IPS-18c (cell line): ENCODE measurements at regions not wholly inside any gene's neighbourhood (a gene's known extent, or its start where the extent isn't known, plus 50 kb on each side); places are given as distances from the start of the nearest gene placed in this dataset.

ENCODE experiments used
- H3K4me3 ChIP-seq: 2 replicates; pipeline ENCODE4 v1.7.0; 2013; ENCODE audit warnings: low read depth, mild to moderate bottlenecking, low read length, moderate library complexity; ENCODE audit not compliant: insufficient read depth
- H3K9me3 ChIP-seq: one replicate; pipeline ENCODE4 v1.6.1; 2013; ENCODE audit warnings: mild to moderate bottlenecking, low read length, moderate library complexity; ENCODE audit not compliant: control insufficient read depth, insufficient read depth

- Histone ChIP-seq H3K4me3 (no peak overlapping the region), H3K9me3 (no peaks in the 10 kb centered on the region)
These were observed 85.8 kb downstream of the YTHDF1 start for GRCh38 chr20:63129991-63130657.

- no peaks in the 10 kb centered on the region for H3K9me3 ChIP-seq
- H3K4me3 ChIP-seq, result no peak overlapping the region
These were observed 86.5 kb downstream of the YTHDF1 start for GRCh38 chr20:63129376-63129965.

- Histone ChIP-seq H3K4me3 (no peak overlapping the region), H3K9me3 (no peaks in the 10 kb centered on the region)
These were observed 87.0 kb downstream of the YTHDF1 start for GRCh38 chr20:63128956-63129355.

GRCh38 chr20:63128367-63128766 lies 87.6 kb downstream of the YTHDF1 start:
- Histone ChIP-seq H3K9me3 (no peaks in the 10 kb centered on the region), H3K4me3 (no peak overlapping the region)

- Histone ChIP-seq H3K4me3 (no peak overlapping the region), H3K9me3 (no peaks in the 10 kb centered on the region)
These were observed 88.1 kb downstream of the YTHDF1 start for GRCh38 chr20:63127700-63128364.

DNA sequence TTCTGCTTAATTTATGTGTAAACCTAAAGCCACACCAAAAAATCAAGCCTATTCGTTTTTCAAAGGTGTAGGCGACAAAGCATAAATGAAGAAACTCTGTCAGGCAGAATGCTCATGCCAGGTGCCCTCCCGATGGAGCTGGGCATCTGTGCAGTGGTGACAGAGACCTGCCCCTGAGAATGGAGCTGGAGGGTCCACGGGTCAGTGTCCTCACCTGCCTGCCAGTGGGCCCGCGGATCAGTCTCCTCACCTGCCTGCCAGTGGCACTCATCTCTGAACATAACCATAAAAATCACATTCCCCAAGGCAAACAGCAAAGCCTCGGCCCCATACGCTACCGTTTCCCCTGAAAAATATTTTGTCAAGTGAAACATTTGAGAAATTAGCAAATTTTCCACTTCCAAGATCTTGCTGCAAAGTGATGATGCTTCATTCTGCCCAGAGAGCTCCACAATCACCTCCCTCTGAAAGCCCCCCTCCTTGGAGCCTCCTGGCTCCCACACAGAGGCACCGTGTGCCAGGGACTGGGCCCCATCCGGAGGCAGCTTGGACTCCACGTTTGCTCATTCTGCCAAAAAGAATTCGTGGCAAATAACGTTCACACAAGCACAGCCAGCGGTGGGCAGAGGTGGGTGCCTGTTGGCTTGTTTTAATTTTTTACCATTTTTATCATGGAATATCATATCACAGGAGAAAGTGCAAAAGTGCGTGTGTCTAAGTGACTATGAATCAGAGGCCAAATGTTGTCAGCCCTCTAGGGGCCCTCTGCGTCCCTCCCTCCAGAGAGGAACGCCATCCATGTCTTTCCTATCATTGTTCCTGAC lies 88.8 kb downstream of the YTHDF1 start:
- Histone ChIP-seq H3K4me3 (no peak overlapping the region), H3K9me3 (no peaks in the 10 kb centered on the region)

- no peaks in the 10 kb centered on the region for H3K9me3 ChIP-seq
- H3K4me3 ChIP-seq, result no peak overlapping the region
These were observed 89.9 kb downstream of the YTHDF1 start for GRCh38 chr20:63125838-63126601.

DNA sequence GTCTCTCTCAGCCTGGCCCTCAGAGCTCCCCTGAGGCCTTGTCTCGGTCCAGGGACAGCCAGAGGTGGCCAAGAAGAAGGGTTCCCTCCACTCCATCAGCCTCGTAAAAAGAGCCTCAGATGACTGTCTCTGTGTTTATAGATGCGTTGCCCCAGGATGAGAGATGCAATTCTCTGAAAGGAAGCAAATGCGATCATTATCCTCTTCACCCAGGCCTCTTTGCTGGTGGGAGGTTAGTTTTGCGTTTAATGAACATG lies 90.4 kb downstream of the YTHDF1 start:
- Histone ChIP-seq H3K9me3 (no peaks in the 10 kb centered on the region), H3K4me3 (no peak overlapping the region)

GRCh38 chr20:63124782-63125580 lies 91.0 kb downstream of the YTHDF1 start:
- Histone ChIP-seq H3K9me3 (no peaks in the 10 kb centered on the region), H3K4me3 (no peak overlapping the region)

DNA sequence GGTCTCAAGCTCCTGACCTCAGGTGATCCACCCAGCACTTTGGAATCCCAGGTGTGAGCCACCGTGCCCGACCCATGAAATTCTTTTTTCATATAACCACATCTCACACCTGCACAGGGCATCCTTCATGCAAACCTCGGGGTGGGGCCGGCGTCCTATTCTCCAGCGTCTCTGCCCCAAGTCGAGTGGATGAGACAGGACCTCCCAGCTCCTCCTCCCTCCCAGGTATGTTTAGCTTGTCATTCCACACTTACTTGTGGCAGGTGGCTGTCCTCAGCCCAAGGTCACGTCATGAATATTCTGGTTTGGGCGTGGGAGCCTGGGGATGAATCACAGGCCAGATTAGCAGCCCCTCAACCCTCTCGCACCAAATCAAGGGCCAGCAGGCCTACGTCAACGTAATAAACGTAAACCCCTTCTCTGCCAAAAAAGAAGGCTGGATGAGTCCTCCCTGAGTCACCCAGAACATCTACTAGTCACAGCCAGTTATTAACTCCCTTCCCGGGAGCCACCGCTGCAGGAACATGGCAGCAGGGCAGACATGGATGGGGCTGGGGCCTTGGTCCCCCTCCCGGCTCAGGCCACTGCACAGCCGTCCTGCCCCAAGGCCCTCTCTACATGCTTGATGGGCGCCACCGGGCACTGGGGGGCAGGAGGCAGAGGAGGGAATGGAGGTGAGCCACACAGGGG lies 91.7 kb downstream of the YTHDF1 start:
- no peak overlapping the region for H3K4me3 ChIP-seq
- no peaks in the 10 kb centered on the region for H3K9me3 ChIP-seq

DNA sequence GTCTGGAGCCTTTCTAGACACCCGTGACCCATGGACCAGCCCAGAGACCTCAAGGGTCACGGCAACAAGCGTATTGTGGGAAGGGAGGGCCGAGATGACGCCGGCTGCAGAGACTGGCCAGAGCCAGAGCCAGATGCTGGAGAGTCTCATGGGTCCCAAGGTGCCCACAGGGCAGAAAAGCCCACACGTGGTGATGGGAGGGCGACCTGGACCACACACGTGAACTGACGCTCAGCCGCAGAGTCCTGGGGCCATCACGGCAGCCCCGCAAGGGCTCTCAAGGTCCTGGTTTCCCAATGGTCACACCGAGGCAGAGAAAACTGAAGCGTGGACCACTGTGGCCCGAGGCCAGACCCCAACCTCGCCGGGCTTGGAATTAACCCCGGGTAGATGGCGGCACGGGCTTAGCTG lies 92.6 kb downstream of the YTHDF1 start:
- Histone ChIP-seq H3K4me3 (no peak overlapping the region), H3K9me3 (no peaks in the 10 kb centered on the region)

DNA sequence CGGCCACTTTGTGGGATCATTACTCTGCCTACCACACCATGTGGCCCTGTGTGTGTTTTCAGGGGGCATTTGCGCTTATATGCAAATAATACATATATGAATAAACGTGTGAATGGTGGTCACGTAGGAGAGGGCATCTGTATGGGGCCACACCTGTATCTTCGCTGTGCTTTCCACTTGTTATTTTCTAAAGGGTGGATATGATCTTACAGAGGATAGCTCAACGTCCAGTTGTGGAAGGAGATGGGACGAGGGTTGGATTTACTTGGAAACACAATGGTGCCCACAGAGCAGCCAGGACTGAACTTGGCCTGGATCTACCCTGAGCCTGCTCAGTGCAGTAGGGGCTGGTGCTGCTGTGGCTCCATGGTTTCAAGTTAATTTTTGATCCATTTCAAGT lies 93.3 kb downstream of the YTHDF1 start:
- no peak overlapping the region for H3K4me3 ChIP-seq

GRCh38 chr20:63121749-63122405 lies 94.1 kb downstream of the YTHDF1 start:
- Histone ChIP-seq H3K9me3 (no peaks in the 10 kb centered on the region), H3K4me3 (no peak overlapping the region)

More for the DNA sequence above, 93.3 kb downstream of the YTHDF1 start:
- no peaks in the 10 kb centered on the region for H3K9me3 ChIP-seq

- Histone ChIP-seq H3K9me3 (no peaks in the 10 kb centered on the region), H3K4me3 (no peak overlapping the region)
These were observed 94.7 kb downstream of the YTHDF1 start for GRCh38 chr20:63121246-63121645.

- Histone ChIP-seq H3K9me3 (no peaks in the 10 kb centered on the region), H3K4me3 (no peak overlapping the region)
These were observed 95.2 kb downstream of the YTHDF1 start for GRCh38 chr20:63120808-63121090.
